ENCODE measurements at regions not wholly inside any gene's neighbourhood (a gene's known extent, or its start where the extent isn't known, plus 50 kb on each side); places are given as distances from the start of the nearest gene placed in this dataset.

DNA sequence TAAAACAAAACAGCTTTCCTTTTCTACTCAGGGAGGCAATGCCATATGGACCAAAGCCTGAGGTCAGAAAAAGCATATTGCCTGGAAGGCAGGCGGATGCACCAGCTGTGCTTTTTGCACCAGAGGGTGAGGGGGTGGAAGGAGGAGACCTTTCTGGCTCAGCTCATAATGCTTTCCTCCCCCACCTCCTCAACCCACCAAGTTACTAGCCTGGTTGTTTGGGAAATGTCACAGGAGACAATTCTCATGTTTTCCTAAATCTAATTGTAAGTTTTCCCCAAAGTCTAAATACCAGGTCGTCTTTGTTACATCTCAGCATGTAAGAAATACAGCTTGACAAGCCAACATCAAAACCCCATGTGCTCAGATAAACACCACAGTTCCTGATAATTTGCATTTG lies 72.6 kb upstream of the DMRTA1 start:
- H3K27ac ChIP-seq (ENCODE audit: low read depth, low read length) = no peak overlapping the region
- Mint-ChIP-seq H3K27me3 (peaks cover 0 to 2% of the 10 kb centered on the region in 2 donors), H3K27ac (no peak overlapping the region), H3K9me3 (no peaks in the 10 kb centered on the region), H3K4me3 (no peak overlapping the region), H3K4me1 (no peaks in the 10 kb centered on the region), H3K36me3 (no peaks in the 10 kb centered on the region)
- ChIA-PET CTCF (no interaction called here), POLR2A (no interaction called here)
- H3K4me1 ChIP-seq (ENCODE audit: insufficient read depth, low read length) = no peaks in the 10 kb centered on the region
- no peak overlapping the region for H3K4me3 ChIP-seq (ENCODE audit: low read length)
- H3K9me3 ChIP-seq (ENCODE audit: low read length) = no peaks in the 10 kb centered on the region
- no peaks in the 10 kb centered on the region for H3K27me3 ChIP-seq (ENCODE audit: insufficient read depth, low read length, poor library complexity, severe bottlenecking)
- H3K36me3 ChIP-seq (ENCODE audit: insufficient read depth, low read length) = no peaks in the 10 kb centered on the region
- no peak for DNase-seq

DNA sequence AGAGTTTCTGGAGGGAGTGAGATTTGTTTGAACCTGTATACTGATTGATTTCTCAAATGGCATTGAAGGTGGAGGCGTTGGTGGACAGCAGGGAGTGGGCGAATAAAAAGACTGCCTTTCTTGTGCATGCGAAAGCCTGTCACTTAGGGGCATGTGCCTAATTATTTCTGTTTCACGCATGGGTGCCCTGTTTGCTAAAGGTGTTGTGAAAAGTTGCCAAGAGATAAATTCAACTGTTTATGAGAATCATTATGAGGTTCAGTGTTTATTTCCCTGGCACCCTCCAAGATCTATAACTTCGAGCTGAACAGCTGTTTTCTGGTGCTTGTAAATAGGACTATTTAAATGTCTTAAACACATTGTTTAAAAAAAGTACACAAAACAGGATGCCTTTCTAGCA lies 67.4 kb upstream of the DMRTA1 start:
- H3K36me3 ChIP-seq (ENCODE audit: insufficient read depth, low read length) = no peaks in the 10 kb centered on the region
- Mint-ChIP-seq H3K9me3 (no peaks in the 10 kb centered on the region), H3K36me3 (no peaks in the 10 kb centered on the region), H3K4me1 (no peaks in the 10 kb centered on the region), H3K4me3 (no peak overlapping the region), H3K27me3 (peaks cover 0 to 3% of the 10 kb centered on the region in 2 donors), H3K27ac (no peak overlapping the region)
- H3K27me3 ChIP-seq (ENCODE audit: insufficient read depth, low read length, poor library complexity, severe bottlenecking) = no peaks in the 10 kb centered on the region
- no peaks in the 10 kb centered on the region for H3K9me3 ChIP-seq (ENCODE audit: low read length)
- DNase-seq = no peak
- H3K4me3 ChIP-seq (ENCODE audit: low read length) = no peak overlapping the region
- H3K27ac ChIP-seq (ENCODE audit: low read depth, low read length) = no peak overlapping the region
- no peaks in the 10 kb centered on the region for H3K4me1 ChIP-seq (ENCODE audit: insufficient read depth, low read length)
- POLR2A ChIA-PET = no interaction called here
- CTCF ChIA-PET = no interaction called here

DNA sequence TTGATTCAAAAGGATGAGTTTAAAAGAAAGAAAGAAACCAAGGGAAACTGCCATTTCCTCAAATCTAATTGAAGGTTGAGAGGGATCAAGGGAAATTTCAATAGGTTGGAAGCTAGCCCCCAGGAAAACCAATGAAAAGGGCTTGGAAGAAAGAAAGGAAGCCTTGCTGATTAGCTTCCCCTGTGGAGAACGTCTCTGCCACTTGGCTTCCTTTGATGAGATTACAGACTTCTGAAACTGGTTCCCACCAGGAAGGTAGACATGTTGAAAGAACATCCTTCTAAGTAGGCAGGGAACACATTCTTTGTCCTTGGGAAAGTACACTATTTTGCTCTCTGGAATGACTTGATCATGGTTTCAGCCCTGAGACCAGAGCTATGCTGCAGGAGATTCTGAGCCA lies 65.5 kb upstream of the DMRTA1 start:
- Histone ChIP-seq H3K27ac (ENCODE audit: low read depth, low read length) (no peak overlapping the region), H3K4me1 (ENCODE audit: insufficient read depth, low read length) (no peaks in the 10 kb centered on the region), H3K9me3 (ENCODE audit: low read length) (no peaks in the 10 kb centered on the region), H3K36me3 (ENCODE audit: insufficient read depth, low read length) (no peaks in the 10 kb centered on the region), H3K27me3 (ENCODE audit: insufficient read depth, low read length, poor library complexity, severe bottlenecking) (no peaks in the 10 kb centered on the region), H3K4me3 (ENCODE audit: low read length) (no peak overlapping the region)
- Mint-ChIP-seq H3K9me3 (no peaks in the 10 kb centered on the region), H3K4me3 (no peak overlapping the region), H3K36me3 (no peaks in the 10 kb centered on the region), H3K27me3 (peaks cover 0 to 3% of the 10 kb centered on the region in 2 donors), H3K27ac (no peak overlapping the region), H3K4me1 (no peaks in the 10 kb centered on the region)
- ChIA-PET CTCF (interaction anchor here (1.0 kb wide), 1 partner anchor 9 kb away, joined by 3 read pairs; no protein-coding TSS in a partner anchor), POLR2A (no interaction called here)
- no peak for DNase-seq

DNA sequence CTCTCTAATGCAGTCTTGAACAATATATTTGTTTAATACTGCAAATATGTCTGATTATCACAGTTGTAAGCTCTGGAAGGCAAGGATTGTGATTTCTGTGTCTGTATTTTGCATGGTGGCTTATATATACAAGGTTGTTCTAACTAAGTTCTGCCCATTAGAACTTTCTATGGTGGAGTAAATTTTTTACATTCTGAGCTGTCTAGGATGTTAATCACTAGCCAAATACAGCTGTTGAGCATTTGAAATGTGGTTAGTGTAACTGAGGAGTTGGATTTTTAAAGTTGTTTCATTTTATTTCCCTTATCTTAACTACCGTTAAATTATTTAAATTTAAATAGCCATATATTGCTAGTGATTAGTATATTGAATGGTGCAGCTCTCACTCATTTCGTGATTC lies 64.3 kb upstream of the DMRTA1 start:
- Mint-ChIP-seq H3K4me3 (no peak overlapping the region), H3K4me1 (no peaks in the 10 kb centered on the region), H3K36me3 (no peaks in the 10 kb centered on the region), H3K27ac (no peak overlapping the region), H3K27me3 (peaks cover 0 to 3% of the 10 kb centered on the region in 2 donors), H3K9me3 (no peaks in the 10 kb centered on the region)
- Histone ChIP-seq H3K36me3 (ENCODE audit: insufficient read depth, low read length) (no peaks in the 10 kb centered on the region), H3K4me3 (ENCODE audit: low read length) (no peak overlapping the region), H3K9me3 (ENCODE audit: low read length) (no peaks in the 10 kb centered on the region), H3K4me1 (ENCODE audit: insufficient read depth, low read length) (no peaks in the 10 kb centered on the region), H3K27ac (ENCODE audit: low read depth, low read length) (no peak overlapping the region), H3K27me3 (ENCODE audit: insufficient read depth, low read length, poor library complexity, severe bottlenecking) (no peaks in the 10 kb centered on the region)
- ChIA-PET CTCF (no interaction called here), POLR2A (no interaction called here)
- DNase-seq = no peak

DNA sequence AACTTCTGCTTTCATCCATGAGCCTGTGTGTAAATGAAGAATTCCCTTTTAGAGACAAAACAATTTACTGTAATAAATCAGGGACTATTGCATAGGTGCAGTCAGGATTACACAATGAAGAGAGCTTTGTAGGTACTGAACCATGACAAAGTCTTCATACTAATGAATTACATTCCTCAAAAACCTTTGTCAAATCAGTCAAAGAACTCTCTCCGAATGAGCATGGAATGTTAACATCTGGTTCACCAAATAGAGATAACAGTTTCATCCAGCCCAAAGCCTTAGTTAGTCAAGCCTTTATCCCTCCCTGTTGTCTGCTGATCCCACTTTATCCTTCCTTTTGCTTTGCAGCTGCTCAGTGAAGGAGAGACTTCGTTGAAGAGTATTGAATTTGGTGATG lies 62.9 kb upstream of the DMRTA1 start:
- Mint-ChIP-seq H3K4me3 (no peak overlapping the region), H3K36me3 (no peaks in the 10 kb centered on the region), H3K4me1 (no peaks in the 10 kb centered on the region), H3K9me3 (no peaks in the 10 kb centered on the region), H3K27ac (no peak overlapping the region), H3K27me3 (peaks cover 0 to 3% of the 10 kb centered on the region in 2 donors)
- no peaks in the 10 kb centered on the region for H3K9me3 ChIP-seq (ENCODE audit: low read length)
- no peak overlapping the region for H3K4me3 ChIP-seq (ENCODE audit: low read length)
- POLR2A ChIA-PET = no interaction called here
- H3K36me3 ChIP-seq (ENCODE audit: insufficient read depth, low read length) = no peaks in the 10 kb centered on the region
- CTCF ChIA-PET = no interaction called here
- H3K27ac ChIP-seq (ENCODE audit: low read depth, low read length) = no peak overlapping the region
- DNase-seq = no peak
- H3K27me3 ChIP-seq (ENCODE audit: insufficient read depth, low read length, poor library complexity, severe bottlenecking) = no peaks in the 10 kb centered on the region
- H3K4me1 ChIP-seq (ENCODE audit: insufficient read depth, low read length) = no peaks in the 10 kb centered on the region

DNA sequence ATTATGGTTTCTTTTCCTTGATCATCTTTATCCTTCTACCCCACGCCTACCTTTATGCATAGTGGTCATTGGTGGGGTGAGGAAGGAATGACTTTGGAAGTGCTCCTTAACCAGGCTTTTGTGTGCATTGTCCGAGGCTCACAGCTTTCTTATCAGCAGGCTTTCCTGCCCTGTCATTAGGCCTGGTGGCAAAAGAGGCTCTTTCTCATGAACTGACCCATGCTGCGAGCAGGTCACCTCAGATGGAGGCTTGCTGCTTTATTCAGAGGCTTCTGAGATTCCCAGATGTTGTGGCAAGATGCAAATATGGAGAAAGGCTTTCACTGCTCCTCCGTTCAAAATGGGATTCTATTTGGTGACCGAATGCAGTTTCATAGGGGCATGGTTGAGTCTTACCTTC lies 57.4 kb upstream of the DMRTA1 start:
- Histone ChIP-seq H3K27ac (ENCODE audit: low read depth, low read length) (no peak overlapping the region), H3K36me3 (ENCODE audit: insufficient read depth, low read length) (no peaks in the 10 kb centered on the region), H3K4me3 (ENCODE audit: low read length) (no peak overlapping the region), H3K9me3 (ENCODE audit: low read length) (no peaks in the 10 kb centered on the region), H3K27me3 (ENCODE audit: insufficient read depth, low read length, poor library complexity, severe bottlenecking) (no peaks in the 10 kb centered on the region), H3K4me1 (ENCODE audit: insufficient read depth, low read length) (no peaks in the 10 kb centered on the region)
- H3K36me3 Mint-ChIP-seq = no peaks in the 10 kb centered on the region
- H3K27me3 Mint-ChIP-seq = peaks cover 2 to 4% of the 10 kb centered on the region in 2 donors
- no peak overlapping the region for H3K27ac Mint-ChIP-seq
- ChIA-PET CTCF (no interaction called here), POLR2A (no interaction called here)
- H3K4me1 Mint-ChIP-seq = no peaks in the 10 kb centered on the region
- DNase-seq = no peak
- H3K9me3 Mint-ChIP-seq = no peaks in the 10 kb centered on the region
- no peak overlapping the region for H3K4me3 Mint-ChIP-seq

DNA sequence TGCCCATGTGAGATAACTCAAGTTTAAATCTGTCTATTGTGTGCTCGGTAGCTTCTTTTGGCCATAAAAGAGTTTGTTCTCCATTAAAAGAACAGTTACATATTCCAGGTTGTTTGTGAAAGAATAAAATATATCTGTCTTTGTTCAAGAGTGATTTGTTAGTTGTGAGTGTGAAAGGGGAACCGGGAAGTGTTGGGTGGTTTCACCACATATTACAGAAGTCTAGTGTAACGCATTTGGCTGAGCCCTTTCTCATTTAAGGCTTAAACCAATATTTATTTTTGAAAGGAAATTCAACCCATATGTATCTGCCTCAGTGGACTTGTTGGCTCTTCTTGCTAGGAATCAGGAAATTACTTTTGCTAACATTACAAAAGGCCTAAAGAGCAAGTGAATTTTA lies 54.1 kb upstream of the DMRTA1 start:
- Histone ChIP-seq H3K4me1 (ENCODE audit: insufficient read depth, low read length) (no peaks in the 10 kb centered on the region), H3K4me3 (ENCODE audit: low read length) (no peak overlapping the region), H3K9me3 (ENCODE audit: low read length) (no peaks in the 10 kb centered on the region), H3K36me3 (ENCODE audit: insufficient read depth, low read length) (no peaks in the 10 kb centered on the region), H3K27ac (ENCODE audit: low read depth, low read length) (no peak overlapping the region), H3K27me3 (ENCODE audit: insufficient read depth, low read length, poor library complexity, severe bottlenecking) (no peaks in the 10 kb centered on the region)
- Mint-ChIP-seq H3K36me3 (no peaks in the 10 kb centered on the region), H3K4me3 (no peak overlapping the region), H3K4me1 (no peaks in the 10 kb centered on the region), H3K27me3 (peaks cover 1 to 4% of the 10 kb centered on the region in 2 donors), H3K27ac (no peak overlapping the region), H3K9me3 (peaks cover 0 to 1% (median 0%) of the 10 kb centered on the region in 5 donors)
- ChIA-PET CTCF (no interaction called here), POLR2A (no interaction called here)
- DNase-seq = no peak

GRCh38 chr9:22395687-22396141 lies 50.9 kb upstream of the DMRTA1 start:
- Mint-ChIP-seq H3K36me3 (no peaks in the 10 kb centered on the region), H3K27ac (no peak overlapping the region), H3K4me1 (no peaks in the 10 kb centered on the region), H3K27me3 (peaks cover 1 to 4% of the 10 kb centered on the region in 2 donors), H3K9me3 (peaks cover 0 to 1% (median 0%) of the 10 kb centered on the region in 5 donors), H3K4me3 (no peak overlapping the region)
- Histone ChIP-seq H3K4me1 (ENCODE audit: insufficient read depth, low read length) (no peaks in the 10 kb centered on the region), H3K27me3 (ENCODE audit: insufficient read depth, low read length, poor library complexity, severe bottlenecking) (no peaks in the 10 kb centered on the region), H3K27ac (ENCODE audit: low read depth, low read length) (no peak overlapping the region), H3K9me3 (ENCODE audit: low read length) (no peaks in the 10 kb centered on the region), H3K36me3 (ENCODE audit: insufficient read depth, low read length) (no peaks in the 10 kb centered on the region), H3K4me3 (ENCODE audit: low read length) (no peak overlapping the region)
- ChIA-PET CTCF (no interaction called here), POLR2A (no interaction called here)
- no peak for DNase-seq
